Mammary epithelial cell (primary cell): ENCODE measurements at regions not wholly inside any gene's neighbourhood (a gene's known extent, or its start where the extent isn't known, plus 50 kb on each side); places are given as distances from the start of the nearest gene placed in this dataset.

Experiments used
- EZH2 ChIP-seq: IDR thresholded peaks from 2 replicates; pipeline ENCODE4 v1.6.1; 2012; ENCODE audit warnings: low read length, inconsistent platforms, borderline replicate concordance
- TF ChIP-seq, protein P1 (sequence below), 2 donors: IDR thresholded peaks in 1 of 2; conservative IDR thresholded peaks in 1 of 2; 2 replicates each; pipeline ENCODE4 v1.5.1; 2011 to 2012; ENCODE audit warnings: inconsistent platforms in 2 of 2, low read length in 2 of 2, mild to moderate bottlenecking in 2 of 2, control low read depth in 1 of 2, low read depth in 1 of 2; ENCODE audit not compliant: insufficient read depth in 1 of 2; ENCODE audit errors: extremely low read depth in 1 of 2

DNA sequence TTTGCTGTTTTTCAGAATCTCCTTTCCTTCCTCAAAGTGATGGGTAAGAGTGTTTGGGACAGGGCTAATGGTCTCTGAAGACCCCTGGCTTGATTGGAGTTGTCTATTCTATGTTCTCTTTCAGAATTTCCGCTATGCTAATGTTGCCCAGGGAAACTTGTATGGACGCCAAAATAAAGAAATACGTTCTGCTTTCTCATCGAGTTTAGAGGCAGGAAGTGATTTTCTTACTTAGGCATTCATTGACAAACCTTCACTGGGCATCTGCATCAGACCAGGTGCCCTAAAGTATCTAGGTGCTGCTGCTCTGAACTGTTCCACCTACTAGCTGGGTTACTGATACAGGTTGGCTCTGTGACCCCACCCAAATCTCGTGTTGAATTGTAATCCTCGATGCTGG is 787.9 kb upstream of the EEF2KMT start:
- TF ChIP-seq, protein P1, sequence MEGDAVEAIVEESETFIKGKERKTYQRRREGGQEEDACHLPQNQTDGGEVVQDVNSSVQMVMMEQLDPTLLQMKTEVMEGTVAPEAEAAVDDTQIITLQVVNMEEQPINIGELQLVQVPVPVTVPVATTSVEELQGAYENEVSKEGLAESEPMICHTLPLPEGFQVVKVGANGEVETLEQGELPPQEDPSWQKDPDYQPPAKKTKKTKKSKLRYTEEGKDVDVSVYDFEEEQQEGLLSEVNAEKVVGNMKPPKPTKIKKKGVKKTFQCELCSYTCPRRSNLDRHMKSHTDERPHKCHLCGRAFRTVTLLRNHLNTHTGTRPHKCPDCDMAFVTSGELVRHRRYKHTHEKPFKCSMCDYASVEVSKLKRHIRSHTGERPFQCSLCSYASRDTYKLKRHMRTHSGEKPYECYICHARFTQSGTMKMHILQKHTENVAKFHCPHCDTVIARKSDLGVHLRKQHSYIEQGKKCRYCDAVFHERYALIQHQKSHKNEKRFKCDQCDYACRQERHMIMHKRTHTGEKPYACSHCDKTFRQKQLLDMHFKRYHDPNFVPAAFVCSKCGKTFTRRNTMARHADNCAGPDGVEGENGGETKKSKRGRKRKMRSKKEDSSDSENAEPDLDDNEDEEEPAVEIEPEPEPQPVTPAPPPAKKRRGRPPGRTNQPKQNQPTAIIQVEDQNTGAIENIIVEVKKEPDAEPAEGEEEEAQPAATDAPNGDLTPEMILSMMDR (conservative IDR thresholded peaks at IDR 0.05 in 1 of 2, IDR thresholded peaks at IDR 0.05 in 1 of 2; ENCODE audit: extremely low read depth in 1 of 2, insufficient read depth in 1 of 2, low read depth in 1 of 2, low read length in 2 of 2) = no peak
- no peak for TF ChIP-seq EZH2
